ENCODE measurements at regions not wholly inside any gene's neighbourhood (a gene's known extent, or its start where the extent isn't known, plus 50 kb on each side); places are given as distances from the start of the nearest gene placed in this dataset.
A peak's percentile ranks its signal among the peaks of the same experiment; 100 is the strongest.

GRCh38 chr15:69753867-69754266, 301.2 kb downstream of the RPLP1 start:
- DNase-seq (ENCODE audit: low read depth): no peak
- H3K4me3 ChIP-seq (ENCODE audit: low read depth, low read length): no peak overlapping the region
- TF ChIP-seq, protein P1, sequence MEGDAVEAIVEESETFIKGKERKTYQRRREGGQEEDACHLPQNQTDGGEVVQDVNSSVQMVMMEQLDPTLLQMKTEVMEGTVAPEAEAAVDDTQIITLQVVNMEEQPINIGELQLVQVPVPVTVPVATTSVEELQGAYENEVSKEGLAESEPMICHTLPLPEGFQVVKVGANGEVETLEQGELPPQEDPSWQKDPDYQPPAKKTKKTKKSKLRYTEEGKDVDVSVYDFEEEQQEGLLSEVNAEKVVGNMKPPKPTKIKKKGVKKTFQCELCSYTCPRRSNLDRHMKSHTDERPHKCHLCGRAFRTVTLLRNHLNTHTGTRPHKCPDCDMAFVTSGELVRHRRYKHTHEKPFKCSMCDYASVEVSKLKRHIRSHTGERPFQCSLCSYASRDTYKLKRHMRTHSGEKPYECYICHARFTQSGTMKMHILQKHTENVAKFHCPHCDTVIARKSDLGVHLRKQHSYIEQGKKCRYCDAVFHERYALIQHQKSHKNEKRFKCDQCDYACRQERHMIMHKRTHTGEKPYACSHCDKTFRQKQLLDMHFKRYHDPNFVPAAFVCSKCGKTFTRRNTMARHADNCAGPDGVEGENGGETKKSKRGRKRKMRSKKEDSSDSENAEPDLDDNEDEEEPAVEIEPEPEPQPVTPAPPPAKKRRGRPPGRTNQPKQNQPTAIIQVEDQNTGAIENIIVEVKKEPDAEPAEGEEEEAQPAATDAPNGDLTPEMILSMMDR (IDR thresholded peaks at IDR 0.05; ENCODE audit: insufficient read depth, low read depth, low read length, missing control alignments): no peak

DNA sequence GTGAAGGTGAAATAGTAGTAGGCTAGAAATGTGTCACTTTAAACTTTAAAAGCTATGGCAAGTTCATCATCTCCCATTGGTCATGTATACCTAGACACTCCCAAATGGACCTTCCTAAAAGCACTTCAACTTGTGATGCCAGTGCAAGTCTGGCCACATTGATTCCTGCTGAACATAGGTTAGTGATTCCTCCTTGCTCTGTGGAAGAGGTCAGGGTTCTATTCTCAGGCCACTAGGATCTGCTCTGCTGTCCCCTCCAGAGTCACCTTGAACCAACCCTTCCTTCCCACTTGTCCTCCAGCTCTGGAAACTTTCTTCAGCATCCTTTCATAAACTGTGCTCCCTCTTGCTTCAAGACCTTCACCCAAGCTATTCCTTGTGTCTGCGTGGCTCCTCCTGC, 301.7 kb downstream of the RPLP1 start:
- no peak overlapping the region for H3K4me3 ChIP-seq (ENCODE audit: low read depth, low read length)
- no peak for DNase-seq (ENCODE audit: low read depth)
- TF ChIP-seq, protein P1 (IDR thresholded peaks at IDR 0.05; ENCODE audit: insufficient read depth, low read depth, low read length, missing control alignments): no peak

DNA sequence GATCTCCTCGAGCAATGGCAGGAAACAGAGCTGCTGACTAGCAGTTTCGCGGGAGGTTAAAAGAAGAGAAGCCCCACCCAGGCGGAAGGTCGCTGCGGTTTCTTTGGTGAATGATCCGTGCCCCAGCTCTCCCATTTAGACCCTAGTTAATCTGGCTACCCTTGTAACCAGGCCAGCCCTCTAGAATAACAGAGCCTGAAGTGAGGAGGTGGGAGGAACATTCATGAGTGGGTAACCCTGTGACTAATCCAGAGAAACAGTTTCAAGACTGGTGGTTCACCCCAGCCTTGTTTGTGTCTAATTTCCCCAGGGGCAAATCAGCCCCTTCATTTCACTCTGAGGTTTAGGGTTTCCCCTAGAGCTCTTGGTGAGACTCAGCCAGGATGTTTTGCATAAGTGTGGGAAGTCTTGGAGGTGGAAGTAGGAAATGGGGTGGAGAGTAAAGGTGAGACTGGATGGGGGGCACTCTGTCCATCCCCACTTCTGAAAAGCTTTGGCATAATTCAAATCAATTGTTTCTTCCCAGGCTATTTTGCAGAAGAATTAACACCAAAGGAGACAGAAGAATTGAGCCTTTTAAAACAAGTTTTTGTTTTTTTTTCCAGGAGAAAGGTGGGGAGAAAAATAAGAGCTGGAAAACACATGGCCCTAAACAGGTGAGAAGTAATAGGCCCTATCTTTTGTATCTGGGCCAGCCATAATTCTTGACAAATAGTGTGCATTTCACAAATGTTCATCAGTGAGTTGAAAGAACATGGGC, 303.1 kb downstream of the RPLP1 start:
- TF ChIP-seq, protein P1 (IDR thresholded peaks at IDR 0.05; ENCODE audit: insufficient read depth, low read depth, low read length, missing control alignments): no peak
- DNase-seq (ENCODE audit: low read depth): peak; percentile 93
- no peak overlapping the region for H3K4me3 ChIP-seq (ENCODE audit: low read depth, low read length)

GRCh38 chr15:69756440-69756839, 303.8 kb downstream of the RPLP1 start:
- no peak for DNase-seq (ENCODE audit: low read depth)
- TF ChIP-seq, protein P1 (IDR thresholded peaks at IDR 0.05; ENCODE audit: insufficient read depth, low read depth, low read length, missing control alignments): no peak

DNA sequence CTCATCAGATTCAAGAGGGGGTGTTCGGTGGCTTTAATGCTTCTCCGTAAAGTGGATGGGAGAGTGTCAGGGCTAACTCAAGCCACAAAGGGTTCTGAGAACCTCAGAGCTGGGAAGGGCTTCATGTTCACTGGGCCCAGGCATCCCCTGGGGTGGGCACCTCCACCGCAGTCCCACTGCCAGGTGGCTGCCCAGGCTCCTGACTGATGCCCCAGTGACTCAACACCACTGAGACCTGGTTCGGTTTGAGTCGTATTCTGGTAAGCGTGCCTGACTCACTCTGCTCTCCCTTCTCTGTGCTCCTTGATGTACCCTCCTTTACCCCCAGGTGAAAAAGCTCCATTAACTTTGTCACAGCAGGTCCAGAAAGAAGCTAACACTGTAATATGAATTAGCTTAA, 304.6 kb downstream of the RPLP1 start:
- no peak for DNase-seq (ENCODE audit: low read depth)
- H3K4me3 ChIP-seq (ENCODE audit: low read depth, low read length): no peak overlapping the region
- TF ChIP-seq, protein P1 (IDR thresholded peaks at IDR 0.05; ENCODE audit: insufficient read depth, low read depth, low read length, missing control alignments): no peak

More at GRCh38 chr15:69756440-69756839, 303.8 kb downstream of the RPLP1 start:
- no peak overlapping the region for H3K4me3 ChIP-seq (ENCODE audit: low read depth, low read length)

- TF ChIP-seq, protein P1 (IDR thresholded peaks at IDR 0.05; ENCODE audit: insufficient read depth, low read depth, low read length, missing control alignments): no peak
- H3K4me3 ChIP-seq (ENCODE audit: low read depth, low read length): no peak overlapping the region
- no peak for DNase-seq (ENCODE audit: low read depth)
These were observed 305.7 kb downstream of the RPLP1 start for GRCh38 chr15:69758291-69758771.

Data from GM12865 (cell line).